ENCODE measurements at regions not wholly inside any gene's neighbourhood (a gene's known extent, or its start where the extent isn't known, plus 50 kb on each side); places are given as distances from the start of the nearest gene placed in this dataset.
"Not testable (repeated sequence)": the region's sequence is repeated elsewhere in the genome, so short reads cannot be mapped to it uniquely, and the experiment has no call there.

DNA sequence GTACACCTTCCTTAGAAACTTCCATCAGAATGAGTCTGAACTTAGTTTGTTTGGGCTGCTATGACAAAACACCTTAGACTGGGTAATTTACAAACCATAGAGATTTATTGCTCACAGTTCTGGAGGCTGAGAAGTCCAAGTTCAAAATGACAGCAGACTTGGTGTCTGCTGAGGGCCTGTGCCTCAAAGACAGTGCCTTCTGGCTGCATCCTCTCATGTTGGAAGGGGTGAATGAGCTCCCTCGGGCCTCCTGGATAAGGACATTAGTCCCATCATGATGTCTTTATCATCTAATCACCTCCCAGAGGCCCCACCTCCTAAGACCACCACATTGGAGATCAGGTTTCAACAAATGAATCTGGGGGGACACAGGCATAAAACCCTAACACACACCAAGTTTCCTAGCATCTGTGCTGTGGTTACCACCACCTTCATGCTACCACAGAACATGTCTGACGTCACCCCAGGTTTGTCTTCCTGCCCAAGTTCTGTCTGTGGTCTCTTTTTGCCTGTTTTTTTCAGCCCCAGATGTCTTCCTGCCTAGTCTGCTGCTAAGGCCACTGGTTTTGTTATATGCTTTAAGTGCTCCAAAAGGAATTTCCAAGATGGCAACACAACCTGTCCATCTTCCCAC, 150.9 kb upstream of the COBL start:
- no peak for DNase-seq (ENCODE audit: low read depth)

DNA sequence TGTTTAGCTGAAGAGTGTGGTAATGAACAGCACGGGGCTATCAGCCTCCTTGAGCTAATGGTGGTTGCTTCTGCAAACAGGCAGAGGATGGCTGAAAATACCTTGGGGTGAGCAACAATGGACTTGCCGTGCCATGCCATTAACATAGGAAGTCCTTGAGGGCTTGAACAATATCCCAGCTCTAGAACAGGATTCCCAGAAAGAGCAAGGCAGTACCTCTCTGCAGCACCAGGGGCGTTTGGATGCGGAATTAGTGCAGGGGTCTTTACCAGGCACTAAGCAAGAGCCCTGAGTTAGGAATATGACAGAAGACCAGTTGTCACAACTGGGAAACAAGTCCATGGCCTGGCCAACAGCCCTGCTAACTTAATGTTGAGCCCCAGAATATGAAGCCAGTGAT, 143.2 kb upstream of the COBL start:
- DNase-seq (ENCODE audit: low read depth) = no peak

DNA sequence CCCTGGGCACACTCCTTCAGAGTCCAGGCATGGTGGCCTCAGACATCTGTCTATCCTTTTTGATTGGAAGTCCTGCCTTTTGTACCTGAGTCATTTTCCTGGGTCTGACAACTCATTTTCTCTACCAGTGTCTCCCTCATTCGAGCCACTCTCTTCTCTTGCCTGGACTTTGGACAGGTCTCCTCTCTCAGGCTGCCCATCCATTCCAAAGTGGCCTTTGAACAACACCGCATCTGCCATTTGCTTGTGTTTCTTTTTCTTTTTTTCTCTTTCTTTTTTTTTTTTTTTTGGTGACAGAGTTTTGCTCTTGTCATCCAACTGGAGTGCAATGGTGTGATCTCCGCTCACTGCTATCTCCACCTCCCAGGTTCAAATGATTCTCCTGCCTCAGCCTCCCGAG, 142.1 kb upstream of the COBL start:
- no peak for DNase-seq (ENCODE audit: low read depth)

DNA sequence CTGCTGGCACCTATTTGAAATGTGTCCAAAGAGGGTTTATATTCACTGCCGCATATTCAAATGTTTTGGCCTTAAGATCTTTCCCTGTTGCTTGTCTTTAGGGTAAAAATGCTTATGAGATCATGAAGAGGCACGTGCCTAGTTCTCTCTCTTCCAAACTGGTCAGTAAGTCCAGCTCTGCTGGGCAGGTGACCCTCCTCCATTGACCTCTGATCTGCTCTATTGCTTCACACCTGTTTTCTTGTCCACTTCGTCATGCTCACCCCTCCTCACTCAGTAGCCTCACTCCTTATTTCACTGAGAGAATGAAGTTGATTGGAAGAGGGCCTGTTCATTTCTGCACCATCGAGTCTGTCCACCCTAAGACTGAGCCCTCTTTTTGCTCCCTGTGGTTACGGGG, 140.5 kb upstream of the COBL start:
- DNase-seq (ENCODE audit: low read depth) = no peak

DNA sequence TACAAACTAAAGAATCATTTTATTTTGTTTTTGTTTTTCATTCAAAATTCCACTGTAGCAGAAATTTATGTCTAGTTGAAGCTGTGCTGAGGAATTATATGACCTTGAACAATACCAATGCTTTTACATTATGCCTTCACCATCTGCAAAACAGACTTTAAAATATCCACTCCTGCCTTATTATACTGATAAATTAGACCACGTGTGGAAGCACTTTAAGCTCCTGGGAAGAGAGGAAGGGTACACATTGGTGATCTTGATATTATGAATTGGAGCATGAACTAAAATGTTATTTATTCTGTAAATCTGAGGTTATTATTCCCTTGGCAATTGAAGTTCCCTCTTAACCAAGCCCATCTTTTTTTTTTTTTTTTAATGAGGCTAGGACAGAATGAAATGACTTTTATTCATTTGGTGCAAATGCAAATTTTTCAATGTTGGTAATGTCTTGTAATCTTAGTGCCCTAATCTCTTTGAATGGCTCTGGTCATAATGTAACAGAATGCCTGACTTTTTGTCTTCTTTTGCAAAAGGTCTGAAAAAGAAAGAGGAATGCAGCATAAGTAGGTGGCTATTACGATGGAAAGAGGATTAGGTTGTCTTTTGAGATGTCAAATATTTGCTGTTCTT, 139.9 kb upstream of the COBL start:
- DNase-seq (ENCODE audit: low read depth) = no peak

DNA sequence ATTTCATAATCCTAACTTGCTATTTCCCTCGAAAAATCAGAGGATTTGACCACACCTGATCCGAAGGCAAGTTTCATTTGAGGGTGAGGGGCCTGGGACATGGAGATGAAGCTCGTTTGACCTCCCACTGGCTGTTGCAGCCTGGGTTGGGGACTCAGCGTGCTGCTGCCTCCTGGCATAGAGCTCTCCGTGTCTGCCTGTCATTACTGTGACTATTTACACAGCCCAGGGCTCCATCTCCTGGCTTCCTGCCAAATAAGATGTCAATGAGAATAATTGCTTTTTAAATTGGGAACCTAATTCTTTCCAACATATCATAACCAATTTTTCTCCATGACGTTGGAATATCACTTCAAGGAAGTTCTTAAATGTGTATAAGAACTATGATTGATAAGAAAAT, 139.3 kb upstream of the COBL start:
- DNase-seq (ENCODE audit: low read depth) = no peak

DNA sequence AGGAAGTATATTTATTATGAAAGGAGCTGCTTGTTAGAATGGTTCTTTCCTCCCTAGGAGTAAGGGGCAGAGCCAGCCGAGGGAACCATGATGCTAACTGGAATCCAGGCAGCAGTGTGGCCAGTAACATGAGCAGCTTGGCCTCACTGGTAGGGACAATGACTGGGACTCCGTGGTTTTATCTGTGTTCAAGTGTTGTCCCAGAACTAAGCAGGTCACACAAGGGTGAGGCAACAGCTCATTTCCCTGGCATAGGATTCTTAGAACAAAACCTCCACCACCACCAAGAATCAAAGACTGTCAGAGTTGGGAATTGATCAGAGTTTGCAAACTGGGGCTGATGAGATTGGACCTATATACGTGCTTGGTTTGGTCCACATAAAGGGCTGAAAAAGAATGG, 138.9 kb upstream of the COBL start:
- no peak for DNase-seq (ENCODE audit: low read depth)

DNA sequence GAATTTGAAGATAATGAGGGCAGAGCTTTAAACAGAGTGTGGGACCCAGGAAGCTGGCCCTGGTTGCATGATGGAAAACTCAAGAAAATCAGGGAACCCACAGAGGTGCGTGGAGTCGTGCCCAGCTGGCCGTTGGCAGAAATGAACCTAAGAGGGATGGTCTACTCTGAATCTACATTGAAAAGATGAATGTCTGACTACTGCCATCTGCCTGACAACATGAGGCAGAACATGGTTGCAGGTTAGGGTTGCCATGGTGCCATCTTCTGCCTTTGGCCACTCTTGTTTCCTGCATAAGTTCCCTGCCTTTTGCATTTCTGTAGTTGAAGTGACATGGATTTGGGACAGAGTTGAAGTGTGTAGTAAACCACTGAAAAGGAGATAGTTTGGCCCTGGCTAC, 138.5 kb upstream of the COBL start:
- no peak for DNase-seq (ENCODE audit: low read depth)

DNA sequence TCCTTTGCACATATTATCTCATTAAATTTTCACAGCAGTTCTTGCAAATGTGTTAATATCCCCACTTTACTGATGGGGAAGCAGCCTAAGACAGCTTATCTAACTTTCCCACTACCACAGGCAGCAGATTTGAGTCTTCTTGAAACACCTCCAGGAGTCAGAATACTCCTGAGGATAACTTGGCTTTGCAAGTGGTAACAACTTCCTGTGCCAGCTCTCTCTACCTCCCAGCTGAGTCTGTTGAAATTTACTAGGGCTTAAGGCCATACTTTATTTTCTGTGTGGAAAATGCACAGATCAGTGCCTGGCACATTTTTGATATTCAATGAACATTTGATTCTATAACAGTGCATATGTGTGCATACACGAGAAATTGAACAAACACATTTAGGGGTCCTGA, 136.1 kb upstream of the COBL start:
- no peak for DNase-seq (ENCODE audit: low read depth)

DNA sequence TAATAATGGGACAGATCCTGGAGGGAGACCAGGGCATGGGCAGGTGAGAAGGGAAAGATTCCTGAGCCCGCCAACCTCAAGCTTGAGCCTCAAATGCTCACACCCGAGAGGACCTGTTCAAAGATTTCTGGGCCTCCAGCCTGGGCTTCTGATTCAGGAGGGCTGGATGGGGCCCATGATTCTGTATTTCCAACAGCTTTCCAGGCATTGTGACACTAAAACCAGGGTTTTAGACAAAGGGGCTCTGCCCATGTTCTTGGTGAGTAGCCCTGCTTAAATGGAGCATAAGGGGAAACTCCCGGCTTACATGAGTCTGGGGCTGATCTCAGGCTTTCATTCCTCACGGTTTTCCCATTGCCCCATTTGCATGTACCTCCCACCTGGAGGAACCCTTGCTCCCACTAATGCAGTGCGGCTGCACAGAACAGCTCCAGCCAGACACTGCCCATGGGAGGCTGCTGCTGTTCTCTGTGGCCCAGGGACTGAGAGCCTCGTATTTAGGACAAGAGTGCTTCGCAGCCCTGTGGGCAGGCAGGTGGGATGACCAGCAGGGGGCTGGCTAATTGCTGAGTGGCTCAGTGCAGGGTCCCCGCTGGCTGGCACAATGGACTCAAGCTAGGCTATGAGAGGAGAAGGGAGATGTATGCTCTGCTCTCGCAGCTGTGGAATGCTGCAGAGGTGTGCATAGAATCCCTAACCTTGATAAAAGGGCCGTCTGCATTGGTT, 135.3 kb upstream of the COBL start:
- no peak for DNase-seq (ENCODE audit: low read depth)

DNA sequence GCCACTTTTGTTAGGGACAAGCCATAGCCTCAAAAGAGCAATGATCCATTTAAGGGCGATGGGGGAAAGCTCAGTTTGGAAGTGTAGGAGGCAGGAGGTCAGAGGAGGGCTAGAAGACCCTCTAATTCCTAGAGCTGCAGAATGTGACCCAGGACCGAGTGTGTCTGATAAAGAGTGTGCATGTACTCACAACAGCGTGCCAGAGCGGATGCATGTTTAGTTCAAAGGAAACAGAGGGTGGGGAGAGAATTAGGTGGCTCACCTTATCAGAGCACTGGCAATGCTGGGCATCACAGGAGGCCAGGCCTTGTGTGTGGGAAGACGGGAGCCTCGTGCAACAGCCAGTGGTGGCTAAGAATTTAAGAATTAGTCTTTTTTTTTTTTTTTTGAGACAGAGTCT, 133.9 kb upstream of the COBL start:
- DNase-seq (ENCODE audit: low read depth) = no peak

DNA sequence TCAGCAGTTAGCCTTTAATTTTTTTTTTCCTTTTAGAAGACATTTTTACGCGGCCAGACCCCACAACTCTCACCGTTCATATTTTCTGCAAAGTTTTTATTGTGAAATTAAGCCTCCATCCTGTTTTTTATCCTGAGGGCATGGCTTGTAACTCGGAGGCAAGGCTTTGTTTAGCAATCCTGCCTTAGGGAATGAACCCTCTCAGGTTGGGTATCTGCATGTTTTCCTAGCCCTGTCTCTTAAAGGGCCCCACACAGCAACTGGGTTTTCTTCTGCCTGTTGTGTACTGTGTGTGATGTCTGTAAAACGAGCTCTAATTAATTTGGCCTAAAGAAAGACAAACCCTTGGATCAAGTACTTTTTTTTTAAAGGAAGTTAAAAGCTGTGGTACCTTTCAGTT, 130.2 kb upstream of the COBL start:
- no peak for DNase-seq (ENCODE audit: low read depth)

DNA sequence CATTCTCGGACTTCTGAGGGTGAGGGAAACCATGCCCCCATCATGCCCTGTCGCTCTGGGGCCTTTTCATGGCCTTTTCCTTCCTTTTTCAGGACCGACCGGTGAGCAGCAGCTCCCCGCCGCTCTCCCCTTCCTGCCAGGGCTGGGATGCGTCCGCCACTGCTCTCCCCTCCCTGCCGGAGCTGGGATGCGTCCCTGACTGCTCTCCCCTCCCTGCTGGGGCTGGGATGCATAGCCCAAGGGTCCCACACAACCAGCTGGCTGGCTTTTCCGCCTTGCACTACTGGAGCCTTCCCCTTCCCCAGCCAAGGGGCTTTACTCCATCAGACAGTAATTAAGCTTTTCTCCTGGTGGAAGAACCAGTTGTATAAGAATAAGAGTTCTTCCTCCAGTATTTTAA, 129.7 kb upstream of the COBL start:
- no peak for DNase-seq (ENCODE audit: low read depth)

DNA sequence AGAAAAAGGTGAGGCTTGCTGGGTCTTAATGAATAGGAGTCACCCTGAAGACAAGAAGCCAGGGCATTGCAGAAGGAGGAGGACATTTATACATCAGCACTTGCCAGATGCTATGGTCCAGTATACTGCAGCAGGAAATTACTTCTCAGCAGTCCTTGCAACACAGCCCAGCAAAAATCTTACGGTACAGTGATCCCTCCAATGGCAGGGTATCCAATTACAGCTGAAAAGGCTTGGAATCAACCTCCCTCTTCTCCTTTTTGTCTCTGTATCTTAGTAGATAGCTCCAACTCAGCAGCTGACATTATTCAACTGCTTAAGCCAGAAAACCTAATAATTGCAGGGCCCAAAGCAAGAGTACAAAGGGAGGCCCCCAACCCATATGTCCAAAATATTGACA, 128.3 kb upstream of the COBL start:
- no peak for DNase-seq (ENCODE audit: low read depth)

DNA sequence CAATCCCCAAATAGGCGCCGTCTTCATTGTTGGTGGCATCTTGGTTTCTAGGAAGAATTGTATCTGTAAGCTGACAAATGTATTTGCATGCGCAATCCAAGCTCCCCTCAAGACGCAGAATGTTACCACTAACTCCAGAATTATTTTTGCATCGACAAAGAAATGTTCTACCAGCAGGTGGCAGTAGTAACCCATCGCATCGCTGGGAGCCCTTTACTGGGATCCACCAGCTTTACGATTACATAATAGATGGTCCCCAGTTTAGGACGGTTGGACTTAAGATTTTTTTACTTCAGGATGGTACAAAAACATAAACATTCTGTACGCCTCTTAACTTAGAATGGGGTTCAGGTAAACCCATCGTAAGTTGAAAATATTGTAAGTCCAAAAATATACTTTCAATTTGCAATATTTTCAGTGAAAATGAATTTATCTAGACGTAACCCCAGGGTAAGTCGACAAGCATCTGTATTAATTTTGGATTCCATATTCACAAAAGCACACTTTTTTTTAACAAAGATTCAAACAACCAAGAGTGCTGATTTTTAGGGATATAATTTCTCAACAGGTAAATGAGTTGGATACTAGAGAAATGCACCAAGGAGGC, 114.0 kb upstream of the COBL start:
- peak; percentile 27 for DNase-seq (ENCODE audit: low read depth)

DNA sequence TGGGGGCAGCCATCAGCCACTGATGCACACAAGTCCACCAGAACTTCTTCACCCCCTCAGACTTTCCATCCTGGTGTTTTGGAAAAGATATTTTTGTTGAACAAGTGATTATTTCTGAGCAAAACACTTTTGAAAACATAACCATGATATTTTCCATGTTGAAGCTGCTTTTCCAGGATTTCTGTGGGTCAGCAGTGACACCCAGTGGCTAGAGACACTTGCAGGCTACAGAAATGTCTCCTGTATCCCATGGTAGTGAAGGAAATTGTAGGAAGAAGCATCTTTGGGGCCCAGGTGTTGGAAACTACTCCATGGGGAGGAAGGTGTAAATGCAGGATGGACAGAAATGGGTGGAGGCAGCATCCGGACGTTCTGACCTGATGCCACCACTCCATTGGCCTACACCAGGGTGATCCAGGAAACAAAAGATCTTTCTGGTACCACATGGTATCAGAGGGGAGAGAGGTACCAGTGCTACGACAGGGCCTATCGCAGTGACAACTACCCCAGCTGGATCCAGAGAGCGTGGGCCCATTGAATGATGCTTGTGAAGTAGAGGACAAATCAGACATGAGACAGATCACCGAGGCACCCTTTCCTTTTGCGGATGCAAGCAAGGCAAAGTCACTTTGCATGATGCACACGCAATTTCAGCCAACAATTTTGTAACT, 111.7 kb upstream of the COBL start:
- DNase-seq (ENCODE audit: low read depth) = peak; percentile 7

DNA sequence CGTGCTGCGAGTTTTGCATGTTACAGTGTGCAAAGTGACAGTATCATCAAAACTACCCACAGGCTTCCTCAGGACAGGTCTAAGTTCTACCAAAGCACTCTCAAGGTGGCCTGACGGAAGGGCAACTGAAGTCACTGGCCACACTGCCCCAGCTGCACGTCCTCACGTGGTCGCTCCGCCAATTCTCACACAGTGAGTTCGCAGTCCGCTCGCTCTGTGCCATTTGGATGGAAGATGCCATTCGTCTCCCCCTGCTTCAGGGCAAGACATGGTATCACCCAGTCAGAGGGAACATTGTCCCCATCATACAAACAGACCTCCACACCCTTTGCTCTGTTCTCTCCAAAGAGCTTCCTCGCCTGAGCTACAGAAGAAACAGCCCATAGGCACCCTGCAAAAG, 109.6 kb upstream of the COBL start:
- DNase-seq (ENCODE audit: low read depth) = no peak

DNA sequence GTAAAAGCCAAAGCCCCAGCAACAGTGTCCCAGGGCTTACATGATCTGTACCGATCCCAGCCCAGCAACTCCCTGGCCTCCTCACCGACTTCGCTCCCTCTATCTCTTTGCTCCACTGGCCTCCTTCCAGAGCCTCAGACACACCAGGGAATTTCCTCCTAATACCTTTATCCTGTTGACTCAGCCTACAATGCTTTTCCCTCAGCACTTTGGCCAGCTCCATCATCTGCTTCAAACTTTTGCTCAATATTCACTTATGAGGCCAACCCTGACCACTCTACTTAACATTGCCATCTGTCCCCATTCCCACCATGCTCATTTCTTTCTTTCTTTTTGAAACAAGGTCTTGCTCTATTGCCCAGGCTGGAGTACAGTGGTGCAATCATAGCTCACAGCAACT, 93.3 kb upstream of the COBL start:
- DNase-seq (ENCODE audit: low read depth) = not testable (repeated sequence)

DNA sequence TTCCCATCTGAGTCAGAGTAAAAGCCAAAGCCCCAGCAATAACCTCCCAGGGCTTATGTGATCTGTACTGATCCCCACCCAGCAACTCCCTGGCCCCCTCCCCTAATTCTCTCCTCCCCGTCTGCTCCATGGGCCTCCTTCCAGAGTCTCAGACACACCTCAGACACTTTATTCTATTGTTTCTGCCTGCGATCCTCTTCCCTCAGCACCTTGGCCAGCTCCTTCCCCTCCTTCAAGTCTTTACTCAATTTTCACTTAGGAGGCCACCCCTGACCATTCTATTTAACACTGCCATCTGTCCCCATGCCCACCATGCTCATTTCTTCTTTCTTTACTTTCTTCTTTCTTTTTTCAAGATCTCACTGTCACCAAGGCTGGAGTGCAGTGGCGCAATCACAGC, 81.0 kb upstream of the COBL start:
- not testable (repeated sequence) for DNase-seq (ENCODE audit: low read depth)

DNA sequence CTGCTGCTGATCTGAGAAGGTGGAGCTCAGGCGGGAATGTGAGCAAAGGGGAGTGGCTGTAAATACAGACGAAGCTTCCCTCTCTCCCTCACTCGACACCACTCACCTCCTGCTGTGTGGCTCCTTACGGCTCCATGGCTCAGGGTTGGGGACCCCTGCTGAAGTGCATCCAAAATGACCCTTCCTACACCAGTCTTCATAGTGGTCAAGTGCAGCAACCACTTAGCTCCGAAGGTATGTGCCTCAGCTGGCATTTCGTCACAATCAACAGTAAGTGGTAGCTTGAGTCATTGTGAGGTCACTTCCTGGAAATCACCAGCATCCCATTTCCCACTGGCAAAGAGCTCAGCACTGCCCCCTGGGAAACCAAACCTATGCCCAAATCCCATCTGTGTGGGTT, 76.4 kb upstream of the COBL start:
- peak; percentile 52 for DNase-seq (ENCODE audit: low read depth)

DNA sequence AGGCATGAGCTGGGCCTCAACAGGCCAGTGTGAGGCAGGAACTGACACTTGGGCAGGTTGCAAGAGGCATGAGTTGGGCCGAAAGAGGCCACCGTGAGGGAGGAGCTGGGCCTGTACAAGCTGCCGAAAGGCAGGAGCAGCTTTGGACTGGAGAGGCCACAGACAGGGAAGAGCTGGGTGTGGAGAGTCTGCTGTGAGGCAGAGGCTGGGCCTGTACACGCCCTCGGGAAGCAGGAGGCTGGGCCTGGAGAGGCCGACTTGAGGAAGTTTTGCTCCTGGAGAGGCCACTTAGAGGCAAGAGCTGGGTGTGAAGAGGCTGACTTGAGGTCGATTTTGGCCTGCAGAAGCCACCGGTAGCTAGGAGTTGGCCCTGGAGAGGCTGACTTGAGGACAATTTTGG, 73.3 kb upstream of the COBL start:
- DNase-seq (ENCODE audit: low read depth) = not testable (repeated sequence)

DNA sequence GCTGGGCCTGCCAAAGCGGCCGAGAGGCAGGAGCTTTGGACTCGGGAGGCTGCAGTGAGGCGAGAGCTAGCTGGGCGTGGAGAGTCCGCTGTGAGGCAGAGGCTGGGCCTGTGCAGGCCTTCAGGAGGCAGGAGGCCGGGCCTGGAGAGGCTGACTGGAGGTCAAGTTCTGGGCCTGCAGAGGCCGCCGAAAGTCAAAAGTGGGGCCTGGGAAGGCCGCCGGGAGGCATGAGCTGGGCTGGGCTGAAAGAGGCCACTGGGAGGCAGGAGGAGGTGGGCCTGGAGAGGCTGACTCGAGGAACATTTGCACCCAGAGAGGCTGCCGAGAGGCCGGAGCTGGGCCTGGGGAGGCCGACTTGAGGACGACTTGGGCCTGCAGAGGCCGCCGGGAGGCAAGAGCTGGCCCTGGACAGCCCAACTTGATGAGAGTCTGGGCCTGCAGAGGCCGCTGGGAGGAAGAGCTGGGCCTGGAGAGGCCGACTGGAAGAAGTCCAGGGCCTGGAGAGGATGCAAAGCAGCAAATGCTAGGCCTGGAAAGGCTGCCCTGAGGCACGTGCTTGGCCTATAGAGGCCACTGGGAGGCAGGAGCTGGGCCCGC, 72.7 kb upstream of the COBL start:
- DNase-seq (ENCODE audit: low read depth) = not testable (repeated sequence)
